HCT116 (cell line): ENCODE measurements at regions not wholly inside any gene's neighbourhood (a gene's known extent, or its start where the extent isn't known, plus 50 kb on each side); places are given as distances from the start of the nearest gene placed in this dataset.

ENCODE experiments used
- ATAC-seq: fragments of 200-7000 bp; cut with Tn5 transposase; 2 replicates; pipeline ENCODE4 v1.9.1; 2020; ENCODE audit warnings: mild to moderate bottlenecking, moderate library complexity
- BruUV-seq: library from RNA; stranded (reverse); fragments of 400-500 nt; replicated peaks from 2 replicates; lab custom pipeline; 2021; lab: Mats Ljungman, UMichigan
- CTCF ChIA-PET: fragments of 300-600 bp; sonication (Branson Sonifier 250); formaldehyde crosslinking; loops from one replicate; lab custom pipeline; 2021; ENCODE audit warnings: antibody characterized with exemption; lab: Charles Lee
- POLR2A ChIA-PET: fragments of 300-600, 350-600 bp; sonication (Branson Sonifier 250); formaldehyde crosslinking; loops from one replicate; lab custom pipeline; 2021; ENCODE audit warnings: antibody characterized with exemption; lab: Charles Lee
- RAD21 ChIA-PET, 2 experiments: fragments of 300-600 bp; sonication (Branson Sonifier 250); formaldehyde crosslinking; loops; one replicate each; lab custom pipeline; 2023; ENCODE audit warnings: low total read pairs in 2 of 2; ENCODE audit not compliant: uncharacterized antibody in 2 of 2, unreplicated experiment in 2 of 2, low non-redundant PET in 1 of 2; lab: Charles Lee
- DNase-seq: peaks from one replicate; pipeline ENCODE4 v3.0.0-alpha.2; 2010; ENCODE audit warnings: low read depth, low spot score
- H2AFZ ChIP-seq: fragments of 200-600 bp; shearing (Covaris generic), sonication (generic); 2 replicates; pipeline ENCODE4 v1.6.1; 2017; ENCODE audit warnings: low read depth, mixed run types, mixed read lengths, antibody characterized with exemption, low read length; ENCODE audit not compliant: poor library complexity, severe bottlenecking
- H3K27ac ChIP-seq: 2 replicates; pipeline ENCODE4 v1.5.1; 2012; ENCODE audit warnings: low read depth, low read length
- H3K27me3 ChIP-seq: fragments of 200-600 bp; sonication (generic); 2 replicates; pipeline ENCODE4 v1.6.1; 2016; ENCODE audit warnings: mixed run types, low read length, mixed read lengths; ENCODE audit not compliant: insufficient read depth
- H3K36me3 ChIP-seq, 2 experiments: fragments of 200-500 bp in 1 of 2; fragments of 200-600 bp in 1 of 2; sonication (Bioruptor generic) in 1 of 2; sonication (generic) in 1 of 2; 2 replicates each; pipeline versions ENCODE4 v1.5.1 to v1.6.1; 2014 to 2016; ENCODE audit warnings: low read length in 2 of 2, inconsistent platforms in 1 of 2, mixed read lengths in 1 of 2, mixed run types in 1 of 2; ENCODE audit not compliant: insufficient read depth in 2 of 2, control insufficient read depth in 1 of 2
- H3K4me1 ChIP-seq, 2 experiments: fragments of 200-600 bp in 1 of 2; sonication (generic) in 1 of 2; 2 replicates each; pipeline versions ENCODE4 v1.5.1 to v1.6.1; 2012 to 2017; ENCODE audit warnings: low read length in 2 of 2, inconsistent platforms in 1 of 2, mild to moderate bottlenecking in 1 of 2, mixed read lengths in 1 of 2, mixed run types in 1 of 2, moderate library complexity in 1 of 2; ENCODE audit not compliant: insufficient read depth in 2 of 2, control insufficient read depth in 1 of 2
- H3K4me2 ChIP-seq: fragments of 200-600 bp; sonication (generic); 2 replicates; pipeline ENCODE4 v1.6.1; 2017; ENCODE audit warnings: mixed run types, low read length, mixed read lengths
- H3K4me3 ChIP-seq, 2 experiments: fragments of 200-600 bp in 1 of 2; sonication (generic) in 1 of 2; replicated peaks in 1 of 2; 2 replicates each; pipeline ENCODE4 v1.5.1; 2011 to 2016; ENCODE audit warnings: low read length in 2 of 2, control low read depth in 1 of 2, low read depth in 1 of 2, mild to moderate bottlenecking in 1 of 2, mixed read lengths in 1 of 2, mixed run types in 1 of 2
- H3K79me2 ChIP-seq: fragments of 200-600 bp; sonication (generic); 2 replicates; pipeline ENCODE4 v1.6.1; 2017; ENCODE audit warnings: mild to moderate bottlenecking, mixed run types, low read length, moderate library complexity, mixed read lengths; ENCODE audit not compliant: insufficient read depth
- H3K9ac ChIP-seq: fragments of 200-600 bp; sonication (generic); 2 replicates; pipeline ENCODE4 v1.6.1; 2016; ENCODE audit warnings: low read length, mixed read lengths
- H3K9me2 ChIP-seq: fragments of 200-600 bp; sonication (generic), shearing (Covaris generic); 2 replicates; pipeline ENCODE4 v1.6.1; 2017; ENCODE audit warnings: mixed run types, mild to moderate bottlenecking, moderate library complexity; ENCODE audit not compliant: insufficient read depth
- H3K9me3 ChIP-seq, 2 experiments: fragments of 200-500 bp in 1 of 2; fragments of 200-600 bp in 1 of 2; sonication (Bioruptor generic) in 1 of 2; sonication (generic) in 1 of 2; 2 replicates each; pipeline ENCODE4 v1.6.1; 2014 to 2017; ENCODE audit warnings: low read length in 2 of 2, mixed read lengths in 2 of 2, inconsistent platforms in 1 of 2, low read depth in 1 of 2, mild to moderate bottlenecking in 1 of 2, mixed run types in 1 of 2, moderate library complexity in 1 of 2; ENCODE audit not compliant: control insufficient read depth in 1 of 2, insufficient read depth in 1 of 2
- H4K20me1 ChIP-seq: fragments of 200-600 bp; sonication (generic), shearing (Covaris generic); 2 replicates; pipeline ENCODE4 v1.6.1; 2017; ENCODE audit warnings: mixed run types, mild to moderate bottlenecking, moderate library complexity; ENCODE audit not compliant: insufficient read depth
- CEBPB ChIP-seq: IDR thresholded peaks from 2 replicates; pipeline ENCODE4 v1.6.1; 2012; ENCODE audit warnings: low read depth
- EGR1 ChIP-seq: IDR thresholded peaks from 2 replicates; pipeline ENCODE4 v1.6.1; 2012; ENCODE audit warnings: low read depth
- MAX ChIP-seq: IDR thresholded peaks from 2 replicates; pipeline ENCODE4 v1.6.1; 2012
- TCF7L2 ChIP-seq: IDR thresholded peaks from 2 replicates; pipeline ENCODE4 v1.7.0; 2011; ENCODE audit warnings: borderline replicate concordance, inconsistent platforms; ENCODE audit not compliant: insufficient read depth, insufficient read length; ENCODE audit errors: extremely low read depth
- ZBTB33 ChIP-seq: IDR thresholded peaks from 2 replicates; pipeline ENCODE4 v1.6.1; 2011; ENCODE audit warnings: mild to moderate bottlenecking, low read length, moderate library complexity; ENCODE audit not compliant: insufficient replicate concordance; ENCODE audit errors: extremely low read depth
- intact Hi-C: fragments of 100-400 bp; cut with micrococcal nuclease; formaldehyde crosslinking; loops from 2 replicates; pipeline ENCODE4 v1.10.0; 2022

DNA sequence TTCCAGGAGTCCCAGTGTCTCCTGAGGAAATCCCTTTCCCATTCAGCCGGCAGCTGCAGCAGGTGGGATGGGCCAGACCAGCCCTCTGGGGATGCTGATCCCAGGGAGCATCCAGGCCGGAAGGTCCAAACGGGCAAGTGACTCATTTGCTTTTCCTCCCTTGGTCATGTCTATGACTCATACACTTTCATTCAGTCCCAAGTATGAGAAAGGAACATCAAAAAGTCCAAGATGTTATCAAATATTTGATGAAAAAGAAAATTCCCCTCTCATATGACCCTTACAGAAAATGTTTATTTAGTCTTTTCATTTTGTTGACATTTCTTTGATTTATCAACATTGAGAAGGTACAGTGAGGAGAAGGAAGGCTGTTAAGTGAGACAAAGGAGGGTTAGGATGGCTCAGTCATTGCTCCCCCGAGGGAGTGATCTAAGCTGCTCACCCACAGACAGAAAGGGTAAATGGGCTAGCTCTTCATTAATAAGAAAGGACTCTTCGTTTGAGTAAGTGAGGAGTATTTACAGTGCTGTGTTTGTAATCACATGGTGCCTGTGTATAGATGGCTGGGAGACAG lies 117.6 kb upstream of the ANKRD55 start (continued):
- TF ChIP-seq ZBTB33, result no peak
- peak; percentile 62 for TF ChIP-seq TCF7L2
- no peak for TF ChIP-seq EGR1

DNA sequence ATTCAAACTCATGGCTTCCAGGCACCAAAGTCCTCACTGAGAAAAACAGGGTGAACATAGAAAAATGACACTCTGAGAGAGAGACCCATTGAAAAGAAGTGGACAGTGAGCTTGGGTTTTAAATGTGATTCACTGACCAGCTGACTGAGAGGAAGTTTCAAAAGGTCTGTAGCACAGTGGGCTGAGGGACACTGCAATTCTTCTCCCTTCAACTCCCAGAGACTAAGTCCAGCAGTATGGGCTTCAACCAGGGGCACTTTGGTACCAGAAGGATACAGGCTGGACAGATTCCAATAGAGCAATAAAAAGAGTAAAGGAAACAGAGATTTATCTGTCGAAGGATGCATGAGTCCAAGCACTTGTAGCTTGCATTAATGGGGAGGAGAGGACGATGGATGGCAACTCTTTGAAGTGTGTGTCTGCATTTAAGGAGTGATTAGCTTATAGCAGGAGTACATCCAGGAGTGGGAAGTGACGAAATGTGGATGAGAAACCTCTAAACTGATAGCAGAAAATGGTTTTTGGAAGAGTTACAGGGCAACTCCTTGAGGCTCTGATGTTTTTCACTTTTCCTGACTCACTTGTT lies 117.0 kb upstream of the ANKRD55 start:
- no peak overlapping the region for H3K9ac ChIP-seq
- peak overlapping the region; percentile 4; the same call in 1 of the 2 replicates for H3K27ac ChIP-seq
- no peak overlapping the region for H3K4me3 ChIP-seq

More for the DNA sequence above, 117.0 kb upstream of the ANKRD55 start:
- peak overlapping the region; percentile 63 for H2AFZ ChIP-seq
- peaks cover 5% of the 10 kb centered on the region; the same call in 1 of the 2 replicates for H3K27me3 ChIP-seq
- peak overlapping the region; percentile 60 for H3K4me2 ChIP-seq
- POLR2A ChIA-PET, result no interaction called here
- H3K36me3 ChIP-seq, result no peaks in the 10 kb centered on the region
- peak; percentile 16 for DNase-seq
- no peaks in the 10 kb centered on the region for H4K20me1 ChIP-seq
- no peaks in the 10 kb centered on the region for H3K79me2 ChIP-seq
- intact Hi-C loops, result loop anchor here (5.0 to 10.0 kb wide), 2 partner anchors 467 to 1045 kb away; partner anchors contain the start of genes DHX29, MAP3K1 and MTREX
- no peaks in the 10 kb centered on the region for H3K9me3 ChIP-seq
- H3K9me2 ChIP-seq, result no peaks in the 10 kb centered on the region
- RAD21 ChIA-PET, result interaction anchor here in 1 of 2 experiments (0.6 kb wide), 1 partner anchor 516 kb away, joined by 6 read pairs; no protein-coding TSS in a partner anchor
- peak; percentile 26 for ATAC-seq
- TF ChIP-seq MAX (peak; percentile 10), CEBPB (no peak)
- CTCF ChIA-PET, result interaction anchor here (2.0 kb wide), 1 partner anchor 79 kb away, joined by 5 read pairs; no protein-coding TSS in a partner anchor
- no TSS peak for BruUV-seq
- peaks cover 34 to 42% of the 10 kb centered on the region in 2 experiments for H3K4me1 ChIP-seq
